ENCODE measurements at regions not wholly inside any gene's neighbourhood (a gene's known extent, or its start where the extent isn't known, plus 50 kb on each side); places are given as distances from the start of the nearest gene placed in this dataset.

DNA sequence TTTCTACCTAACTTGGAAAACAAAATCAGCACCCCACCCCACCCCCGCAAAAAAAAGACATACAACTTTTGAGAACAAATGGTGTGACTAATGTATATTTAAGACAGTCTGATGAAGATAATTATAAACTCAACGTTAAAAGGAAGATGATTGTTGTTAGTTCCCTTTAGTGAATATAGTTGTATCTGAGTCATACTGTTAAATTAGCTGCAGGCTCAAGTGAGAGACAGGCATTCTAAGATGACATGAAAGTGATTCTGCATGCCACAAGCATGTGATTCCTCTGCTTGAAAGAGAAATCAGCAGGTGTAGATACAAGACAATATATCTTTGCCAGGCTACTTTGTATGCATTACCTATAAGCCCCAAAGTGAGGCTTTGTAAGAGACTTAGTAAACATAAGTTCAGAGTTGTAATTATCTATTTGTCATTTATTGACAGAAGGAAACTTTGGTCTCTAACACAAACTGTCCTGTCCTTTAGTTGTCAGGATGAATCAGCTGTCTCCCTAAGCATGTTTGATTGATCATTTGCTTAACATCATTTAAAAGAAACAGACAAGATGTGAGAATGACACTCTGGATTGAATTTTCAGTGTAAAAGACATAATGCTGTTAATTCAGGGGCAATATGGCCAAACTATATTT lies 319.4 kb upstream of the HTR2A start:
- no peak for TF ChIP-seq CTCF (IDR thresholded peaks at IDR 0.05)
- no peak for TF ChIP-seq EZH2 (IDR thresholded peaks at IDR 0.05; ENCODE audit: borderline replicate concordance, insufficient read depth, low read depth, low read length, poor library complexity, severe bottlenecking)

All from B cell (primary cell).